HL-60 (cell line): ENCODE measurements at regions not wholly inside any gene's neighbourhood (a gene's known extent, or its start where the extent isn't known, plus 50 kb on each side); places are given as distances from the start of the nearest gene placed in this dataset.

Experiments used
- POLR2AphosphoS5 ChIP-seq: IDR thresholded peaks from 2 replicates; pipeline ENCODE4 v1.6.1; 2012; ENCODE audit warnings: low read depth
- SPI1 ChIP-seq: IDR thresholded peaks from 2 replicates; pipeline ENCODE4 v1.6.1; 2012; ENCODE audit warnings: low read depth, mild to moderate bottlenecking, borderline replicate concordance
- TF ChIP-seq, protein P1 (sequence below): IDR thresholded peaks from one replicate; pipeline ENCODE4 v1.5.1; 2011; ENCODE audit warnings: low read length, control low read depth, inconsistent platforms; ENCODE audit not compliant: insufficient read depth

DNA sequence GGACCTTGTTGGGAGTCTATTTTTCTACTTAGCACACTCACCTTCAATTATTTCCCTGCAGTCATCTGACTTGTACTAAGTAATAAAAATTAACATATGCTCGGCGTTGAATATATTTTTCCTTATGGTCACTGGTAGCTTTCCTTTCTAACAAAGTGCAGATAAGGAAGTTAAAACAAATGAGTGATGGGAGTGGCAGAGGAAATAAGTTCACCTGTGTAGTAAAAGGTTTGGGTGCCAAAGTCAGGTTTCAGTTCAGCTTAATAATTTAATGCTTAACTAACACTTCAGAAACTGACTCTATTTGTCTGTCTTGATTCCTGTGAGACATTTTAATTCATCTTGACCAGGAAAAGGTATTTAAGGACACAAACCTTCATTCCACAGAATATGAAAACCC lies 184.4 kb downstream of the PCDH7 start:
- TF ChIP-seq, protein P1, sequence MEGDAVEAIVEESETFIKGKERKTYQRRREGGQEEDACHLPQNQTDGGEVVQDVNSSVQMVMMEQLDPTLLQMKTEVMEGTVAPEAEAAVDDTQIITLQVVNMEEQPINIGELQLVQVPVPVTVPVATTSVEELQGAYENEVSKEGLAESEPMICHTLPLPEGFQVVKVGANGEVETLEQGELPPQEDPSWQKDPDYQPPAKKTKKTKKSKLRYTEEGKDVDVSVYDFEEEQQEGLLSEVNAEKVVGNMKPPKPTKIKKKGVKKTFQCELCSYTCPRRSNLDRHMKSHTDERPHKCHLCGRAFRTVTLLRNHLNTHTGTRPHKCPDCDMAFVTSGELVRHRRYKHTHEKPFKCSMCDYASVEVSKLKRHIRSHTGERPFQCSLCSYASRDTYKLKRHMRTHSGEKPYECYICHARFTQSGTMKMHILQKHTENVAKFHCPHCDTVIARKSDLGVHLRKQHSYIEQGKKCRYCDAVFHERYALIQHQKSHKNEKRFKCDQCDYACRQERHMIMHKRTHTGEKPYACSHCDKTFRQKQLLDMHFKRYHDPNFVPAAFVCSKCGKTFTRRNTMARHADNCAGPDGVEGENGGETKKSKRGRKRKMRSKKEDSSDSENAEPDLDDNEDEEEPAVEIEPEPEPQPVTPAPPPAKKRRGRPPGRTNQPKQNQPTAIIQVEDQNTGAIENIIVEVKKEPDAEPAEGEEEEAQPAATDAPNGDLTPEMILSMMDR = no peak
- no peak for TF ChIP-seq SPI1
- no peak for TF ChIP-seq POLR2AphosphoS5
